ENCODE measurements at regions not wholly inside any gene's neighbourhood (a gene's known extent, or its start where the extent isn't known, plus 50 kb on each side); places are given as distances from the start of the nearest gene placed in this dataset.

GRCh38 chr1:173424782-173425407 lies 52.2 kb upstream of the PRDX6 start:
- no peak for DNase-seq

- DNase-seq: no peak
Measured at GRCh38 chr1:173426057-173426456, 51.1 kb upstream of the PRDX6 start.

GRCh38 chr1:173427146-173428054 lies 49.7 kb upstream of the PRDX6 start:
- DNase-seq: no peak
